Ammon's horn (tissue), 1 donor: ENCODE measurements at regions not wholly inside any gene's neighbourhood (a gene's known extent, or its start where the extent isn't known, plus 50 kb on each side); places are given as distances from the start of the nearest gene placed in this dataset.
"Not testable (repeated sequence)": the region's sequence is repeated elsewhere in the genome, so short reads cannot be mapped to it uniquely, and the experiment has no call there.

Source experiments
- DNase-seq: peaks from one replicate; pipeline ENCODE4 v3.0.0-alpha.2; 2016; ENCODE audit warnings: low spot score

GRCh38 chrX:40414335-40414734 lies 166.4 kb upstream of the ATP6AP2 start:
- no peak for DNase-seq

DNA sequence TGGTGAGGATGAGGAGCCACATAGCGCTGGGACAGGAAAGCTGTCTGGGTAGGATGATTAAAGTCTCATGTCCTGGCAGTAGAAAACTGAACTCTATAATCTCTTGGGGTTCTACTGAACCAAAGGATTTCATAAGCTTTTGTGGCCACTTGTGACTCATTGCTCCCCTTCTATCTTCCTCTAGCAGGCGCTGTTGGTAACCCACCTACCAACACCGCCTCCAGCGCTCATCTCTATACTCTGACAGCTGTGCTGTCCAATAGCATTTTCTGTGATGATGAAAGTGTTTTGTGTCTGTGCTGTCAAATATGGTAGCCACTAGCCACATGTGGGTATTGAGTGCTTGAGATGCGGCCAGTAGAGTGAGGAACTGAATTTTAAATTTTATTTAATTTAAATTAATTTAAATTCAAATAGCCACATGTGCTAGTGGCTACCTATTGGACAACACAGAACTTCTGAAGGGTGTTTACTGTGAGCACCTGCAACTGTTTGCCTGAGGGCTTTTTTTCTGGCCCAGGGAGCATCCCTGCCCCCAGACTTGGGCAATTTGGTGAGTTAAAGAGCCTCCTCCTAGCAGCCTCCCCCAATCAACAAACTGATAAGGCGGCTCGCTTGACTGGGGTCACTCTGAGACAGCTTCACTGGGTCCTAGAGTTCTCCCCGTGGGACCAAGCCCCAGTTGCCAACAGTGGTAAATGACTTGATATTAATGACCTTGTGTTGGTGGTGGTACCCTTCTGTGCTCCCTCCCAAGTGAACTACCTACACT lies 169.2 kb upstream of the ATP6AP2 start:
- no peak for DNase-seq

- no peak for DNase-seq
Measured at GRCh38 chrX:40410859-40411258, 169.9 kb upstream of the ATP6AP2 start.

DNA sequence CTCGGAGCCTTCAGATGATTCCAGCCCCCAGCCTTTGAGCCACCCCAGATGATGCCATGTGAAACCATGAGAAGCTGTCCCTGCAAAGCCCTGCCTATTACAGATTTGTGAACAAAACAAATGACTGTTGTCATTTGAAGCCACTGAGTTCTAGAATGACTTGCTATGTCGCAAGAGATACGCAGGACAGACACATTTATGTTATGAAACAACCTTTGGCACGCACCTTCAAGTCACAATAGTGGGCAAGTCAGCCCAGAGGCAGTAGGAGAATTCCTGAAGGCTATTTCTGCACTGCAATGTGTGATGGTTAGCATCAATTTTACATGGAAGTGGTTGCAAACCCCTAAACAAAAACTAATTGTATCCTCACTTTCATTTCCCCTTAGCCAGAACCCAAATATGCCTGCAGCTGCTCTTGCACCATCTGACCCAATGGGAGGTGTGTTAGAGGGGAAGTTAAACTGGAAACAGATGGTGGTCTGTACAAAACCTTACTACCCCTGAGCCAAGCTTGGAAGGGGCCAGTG lies 174.4 kb upstream of the ATP6AP2 start:
- DNase-seq: peak; percentile 9

GRCh38 chrX:40405399-40405798 lies 175.4 kb upstream of the ATP6AP2 start:
- no peak for DNase-seq

DNA sequence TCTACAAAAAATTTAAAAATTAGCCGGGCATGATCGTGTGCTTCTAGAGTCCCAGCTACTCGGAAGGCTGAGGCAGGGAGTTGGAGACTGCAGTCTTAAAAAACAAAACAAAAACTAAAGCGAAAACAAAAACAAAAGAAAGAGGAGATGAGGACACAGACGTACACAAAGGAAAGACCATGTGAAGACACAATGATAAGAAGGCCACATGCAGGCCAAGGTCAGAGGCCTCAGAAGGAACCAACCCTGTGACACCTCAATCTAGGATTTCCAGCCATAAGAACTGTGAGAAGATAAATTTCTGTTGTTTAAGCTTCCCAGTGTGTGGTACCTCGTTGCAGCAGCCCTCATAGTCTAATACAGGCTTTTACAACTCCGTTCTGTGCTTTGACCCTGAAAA lies 177.0 kb upstream of the ATP6AP2 start:
- DNase-seq: no peak

- peak; percentile 43 for DNase-seq
Measured at GRCh38 chrX:40402831-40403533, 177.8 kb upstream of the ATP6AP2 start.

DNA sequence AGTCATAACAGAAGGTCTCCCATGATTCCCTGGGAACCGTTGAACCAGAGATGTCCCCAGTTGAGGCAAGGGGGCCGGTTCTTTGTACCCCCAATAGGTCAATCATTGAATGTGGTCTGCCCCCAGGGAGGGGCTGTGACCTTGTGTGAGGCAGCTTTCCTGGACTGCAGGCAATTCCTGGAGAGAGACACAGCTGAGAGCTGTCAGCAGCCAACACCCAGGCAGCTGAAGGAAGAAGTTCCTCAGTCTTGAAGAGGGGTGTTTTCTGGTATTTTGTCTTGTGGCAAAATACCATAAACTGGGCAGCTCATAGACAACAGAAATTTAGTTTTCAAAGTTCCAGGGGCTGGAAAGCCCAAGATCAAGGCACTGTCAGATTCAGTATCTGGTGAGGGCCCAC lies 185.7 kb upstream of the ATP6AP2 start:
- DNase-seq: no peak

DNA sequence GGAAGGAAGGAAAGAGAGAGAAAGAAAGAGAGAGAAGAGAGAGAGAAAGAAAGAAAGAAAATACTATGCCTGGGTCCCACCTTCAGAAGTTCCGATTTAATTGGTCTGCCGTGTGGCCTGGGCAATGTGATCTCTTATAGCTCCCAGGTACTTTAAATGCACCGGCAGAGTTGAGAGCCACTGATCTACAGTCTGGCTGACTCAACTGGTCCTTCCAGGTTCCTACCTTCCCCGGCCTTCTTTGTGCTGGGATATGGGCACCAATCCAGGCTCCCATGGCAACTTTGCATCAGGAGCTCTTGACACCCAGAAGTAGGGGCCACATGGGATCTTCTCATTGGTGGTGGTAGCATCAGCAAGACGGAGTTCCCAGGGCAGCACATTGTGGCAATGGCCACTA lies 186.5 kb upstream of the ATP6AP2 start:
- DNase-seq: no peak

GRCh38 chrX:40392599-40392998 lies 188.2 kb upstream of the ATP6AP2 start:
- peak; percentile 24 for DNase-seq

DNA sequence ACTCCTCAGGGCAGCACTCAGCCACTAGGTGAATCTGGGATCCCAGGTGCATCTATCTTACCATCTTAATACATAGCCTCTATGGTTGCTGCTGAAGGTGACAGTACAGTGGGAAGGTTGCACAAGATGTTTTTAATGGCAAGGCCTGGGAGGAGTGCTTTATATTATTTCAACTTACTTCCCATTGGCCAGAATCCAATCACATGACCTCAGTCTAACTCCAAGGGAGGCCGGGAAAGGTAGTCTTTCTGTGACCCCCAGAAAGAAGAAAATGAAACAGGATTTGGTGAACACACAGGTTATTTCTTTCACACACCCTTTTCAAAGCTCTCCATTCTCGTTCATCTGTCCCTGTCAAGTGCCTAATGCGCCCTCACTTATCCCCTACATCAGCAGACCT lies 189.1 kb upstream of the ATP6AP2 start:
- DNase-seq: no peak

- DNase-seq: no peak
Measured at GRCh38 chrX:40389555-40389954, 191.2 kb upstream of the ATP6AP2 start.

DNA sequence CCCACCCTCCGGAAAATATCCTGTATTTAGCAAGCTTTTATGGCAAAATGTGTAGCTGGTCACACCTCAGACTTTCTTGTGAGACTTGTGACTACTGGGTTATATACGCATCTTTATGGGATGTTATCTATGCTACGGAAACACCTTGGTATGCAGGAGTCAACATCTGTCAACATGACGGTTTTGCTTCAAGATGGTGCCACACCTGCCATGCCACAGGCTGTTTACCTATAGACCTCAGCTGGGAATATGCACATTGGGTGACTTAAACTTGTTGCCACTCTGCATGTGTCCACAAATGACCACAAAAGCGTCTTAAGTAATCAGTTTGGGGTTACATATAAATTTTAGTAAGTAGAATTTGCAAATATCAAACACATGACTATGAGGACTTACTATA lies 192.3 kb upstream of the ATP6AP2 start:
- DNase-seq: no peak

GRCh38 chrX:40387869-40388268 lies 192.9 kb upstream of the ATP6AP2 start:
- not testable (repeated sequence) for DNase-seq

DNA sequence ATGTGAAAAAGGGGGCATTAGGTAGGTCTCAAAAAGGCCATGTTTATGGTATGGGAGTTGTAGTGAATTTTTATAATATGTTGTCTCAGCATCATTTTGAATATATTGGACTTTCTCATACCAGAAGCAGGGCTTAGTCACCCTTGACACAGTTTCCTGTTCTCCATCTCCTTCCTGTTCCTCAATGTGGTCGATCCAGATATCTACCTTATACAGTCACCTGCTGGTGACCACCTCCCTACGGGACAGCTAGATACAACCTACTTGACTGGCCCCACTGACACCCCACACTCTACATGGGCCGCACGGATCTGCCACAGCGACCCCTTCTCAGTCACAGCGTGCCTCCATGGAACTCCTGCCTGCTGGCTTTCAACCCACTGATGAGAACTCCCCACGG lies 193.5 kb upstream of the ATP6AP2 start:
- not testable (repeated sequence) for DNase-seq

- no peak for DNase-seq
Measured at GRCh38 chrX:40385682-40386081, 195.1 kb upstream of the ATP6AP2 start.

GRCh38 chrX:40385256-40385655 lies 195.5 kb upstream of the ATP6AP2 start:
- no peak for DNase-seq

GRCh38 chrX:40383969-40384368 lies 196.8 kb upstream of the ATP6AP2 start:
- no peak for DNase-seq

- DNase-seq: no peak
Measured at GRCh38 chrX:40383360-40383759, 197.4 kb upstream of the ATP6AP2 start.

GRCh38 chrX:40380655-40381488 lies 199.9 kb upstream of the ATP6AP2 start:
- no peak for DNase-seq

DNA sequence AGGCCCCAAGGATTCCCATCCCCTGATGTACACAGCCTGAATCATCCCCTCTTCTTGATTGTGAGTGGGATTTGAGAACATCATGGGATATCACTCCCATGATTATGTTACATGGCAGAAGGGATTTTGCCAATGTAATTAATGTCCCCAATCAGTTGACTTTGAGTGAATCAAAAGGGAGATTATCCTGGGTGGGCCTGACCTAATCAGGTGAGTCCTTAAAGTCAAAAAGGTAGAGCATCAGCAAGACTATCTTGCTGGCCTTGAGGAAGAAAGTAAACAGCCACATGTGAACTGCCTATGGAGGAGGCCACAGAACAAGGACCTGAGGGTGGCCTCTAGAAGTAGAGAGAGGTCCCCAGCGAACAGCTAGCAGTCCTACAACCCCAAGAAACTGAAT lies 203.1 kb upstream of the ATP6AP2 start:
- no peak for DNase-seq

DNA sequence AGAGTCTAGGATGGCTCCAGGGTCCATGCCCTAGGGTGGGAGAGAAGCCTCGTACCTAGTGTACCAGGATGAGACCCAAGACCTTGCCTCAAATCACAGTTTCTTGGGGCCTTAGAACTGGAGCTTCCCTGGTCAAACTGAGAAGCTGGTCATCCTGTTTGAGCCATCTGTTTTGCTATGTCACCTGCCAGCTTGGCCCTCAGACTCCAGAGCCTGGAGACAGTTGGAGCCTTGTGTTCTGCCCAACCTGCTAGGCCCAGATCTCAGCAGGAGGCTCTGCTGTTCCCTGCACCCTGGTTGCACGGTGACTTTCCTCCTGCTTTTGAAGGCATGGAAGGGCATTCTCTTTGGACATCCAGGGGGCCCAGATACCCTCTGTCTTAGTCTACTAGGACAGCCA lies 206.3 kb upstream of the ATP6AP2 start:
- DNase-seq: no peak

GRCh38 chrX:40373641-40374040 lies 207.1 kb upstream of the ATP6AP2 start:
- no peak for DNase-seq
